Neural cell (in vitro differentiated cells): ENCODE measurements at regions not wholly inside any gene's neighbourhood (a gene's known extent, or its start where the extent isn't known, plus 50 kb on each side); places are given as distances from the start of the nearest gene placed in this dataset.

Experiments used
- H2AFZ ChIP-seq: fragments of 200-600, 300-800 bp; sonication (generic), shearing (Covaris generic); 2 replicates; pipeline ENCODE4 v1.6.0; 2014; ENCODE audit warnings: low read depth, mild to moderate bottlenecking, antibody characterized with exemption, low read length, moderate library complexity
- H3F3A ChIP-seq: fragments of 200-600 bp; shearing (Covaris generic); 2 replicates; pipeline ENCODE4 v1.6.1; 2016; ENCODE audit warnings: mild to moderate bottlenecking, moderate library complexity, mixed read lengths, antibody characterized with exemption, low read length; ENCODE audit not compliant: insufficient read depth, poor library complexity, severe bottlenecking
- H3K27ac ChIP-seq: fragments of 200-600, 300-800 bp; sonication (generic), shearing (Covaris generic); 2 replicates; pipeline ENCODE4 v1.5.1; 2014; ENCODE audit warnings: mild to moderate bottlenecking, low read length, moderate library complexity
- H3K27me3 ChIP-seq: fragments of 300-800, 200-600 bp; sonication (generic), shearing (Covaris generic); 2 replicates; pipeline ENCODE4 v1.6.0; 2014; ENCODE audit warnings: mild to moderate bottlenecking, low read depth, low read length, moderate library complexity; ENCODE audit not compliant: insufficient read depth
- H3K36me3 ChIP-seq: fragments of 300-800, 200-600 bp; sonication (generic), shearing (Covaris generic); 2 replicates; pipeline ENCODE4 v1.5.1; 2014; ENCODE audit warnings: mild to moderate bottlenecking, antibody characterized with exemption, low read length, moderate library complexity; ENCODE audit not compliant: insufficient read depth
- H3K4me2 ChIP-seq: fragments of 300-800, 200-600 bp; sonication (generic), shearing (Covaris generic); 2 replicates; pipeline ENCODE4 v1.6.0; 2014; ENCODE audit warnings: mild to moderate bottlenecking, low read length
- H3K4me3 ChIP-seq: fragments of 300-800, 200-600 bp; sonication (generic), shearing (Covaris generic); 2 replicates; pipeline ENCODE4 v1.5.1; 2014; ENCODE audit warnings: mild to moderate bottlenecking, low read length, moderate library complexity
- H3K79me2 ChIP-seq: fragments of 200-600 bp; shearing (Covaris generic); replicated peaks from 2 replicates; pipeline ENCODE4 v1.6.0; 2014; ENCODE audit warnings: mild to moderate bottlenecking, low read length, moderate library complexity; ENCODE audit not compliant: insufficient read depth
- H3K9ac ChIP-seq: fragments of 300-800, 200-600 bp; sonication (generic), shearing (Covaris generic); 2 replicates; pipeline ENCODE4 v1.6.1; 2016; ENCODE audit warnings: mild to moderate bottlenecking, low read length, mixed read lengths
- H3K9me2 ChIP-seq: fragments of 200-600 bp; shearing (Covaris generic); 2 replicates; pipeline ENCODE4 v1.6.1; 2016; ENCODE audit warnings: mild to moderate bottlenecking, low read length, mixed read lengths; ENCODE audit not compliant: insufficient read depth
- H3K9me3 ChIP-seq: fragments of 200-600, 300-800 bp; sonication (generic), shearing (Covaris generic); 2 replicates; pipeline ENCODE4 v1.6.1; 2016; ENCODE audit warnings: mild to moderate bottlenecking, mixed run types, low read length, moderate library complexity, mixed read lengths
- H4K20me1 ChIP-seq: fragments of 200-600 bp; shearing (Covaris generic); 2 replicates; pipeline ENCODE4 v1.6.1; 2016; ENCODE audit warnings: mild to moderate bottlenecking, mixed run types; ENCODE audit not compliant: insufficient read depth
- EP300 ChIP-seq: fragments of 450-650 bp; conservative IDR thresholded peaks from 2 replicates; pipeline ENCODE4 v1.6.1; 2014; ENCODE audit warnings: antibody characterized with exemption, mild to moderate bottlenecking, moderate library complexity; ENCODE audit not compliant: poor library complexity, severe bottlenecking
- EZH2 ChIP-seq: fragments of 200-600, 300-800 bp; shearing (Covaris generic), sonication (generic); IDR thresholded peaks from 2 replicates; pipeline ENCODE4 v1.6.1; 2014; ENCODE audit warnings: antibody characterized with exemption, low read length, borderline replicate concordance, mild to moderate bottlenecking; ENCODE audit not compliant: insufficient read depth, poor library complexity, severe bottlenecking
- MXI1 ChIP-seq: fragments of 450-650 bp; conservative IDR thresholded peaks from 2 replicates; pipeline ENCODE4 v1.6.1; 2014; ENCODE audit warnings: antibody characterized with exemption, mild to moderate bottlenecking; ENCODE audit not compliant: poor library complexity, severe bottlenecking
- POLR2AphosphoS5 ChIP-seq: IDR thresholded peaks from 2 replicates; pipeline ENCODE4 v1.6.1; 2012
- RAD21 ChIP-seq: fragments of 450-650 bp; conservative IDR thresholded peaks from 2 replicates; pipeline ENCODE4 v1.6.1; 2014; ENCODE audit warnings: antibody characterized with exemption, mild to moderate bottlenecking, moderate library complexity
- SMC3 ChIP-seq: fragments of 450-650 bp; conservative IDR thresholded peaks from 2 replicates; pipeline ENCODE4 v1.6.1; 2014; ENCODE audit warnings: antibody characterized with exemption, mild to moderate bottlenecking, moderate library complexity; ENCODE audit not compliant: poor library complexity
- TAF1 ChIP-seq: IDR thresholded peaks from 2 replicates; pipeline ENCODE4 v1.6.1; 2012; ENCODE audit warnings: low read depth
- TF ChIP-seq, protein P1 (sequence below): fragments of 450-650 bp; IDR thresholded peaks from 2 replicates; pipeline ENCODE4 v1.5.1; 2014; ENCODE audit warnings: antibody characterized with exemption, mild to moderate bottlenecking, moderate library complexity; ENCODE audit not compliant: poor library complexity, severe bottlenecking
- TF ChIP-seq, protein P2 (sequence below): IDR thresholded peaks from 2 replicates; pipeline ENCODE4 v1.6.1; 2012; ENCODE audit warnings: borderline replicate concordance

- no peaks in the 10 kb centered on the region for H3F3A ChIP-seq
- no peaks in the 10 kb centered on the region for H3K36me3 ChIP-seq
- no peak overlapping the region for H3K9ac ChIP-seq
- TF ChIP-seq EZH2 (no peak), RAD21 (no peak), MXI1 (no peak), SMC3 (no peak), TAF1 (no peak), EP300 (no peak), POLR2AphosphoS5 (no peak)
- TF ChIP-seq, protein P1, sequence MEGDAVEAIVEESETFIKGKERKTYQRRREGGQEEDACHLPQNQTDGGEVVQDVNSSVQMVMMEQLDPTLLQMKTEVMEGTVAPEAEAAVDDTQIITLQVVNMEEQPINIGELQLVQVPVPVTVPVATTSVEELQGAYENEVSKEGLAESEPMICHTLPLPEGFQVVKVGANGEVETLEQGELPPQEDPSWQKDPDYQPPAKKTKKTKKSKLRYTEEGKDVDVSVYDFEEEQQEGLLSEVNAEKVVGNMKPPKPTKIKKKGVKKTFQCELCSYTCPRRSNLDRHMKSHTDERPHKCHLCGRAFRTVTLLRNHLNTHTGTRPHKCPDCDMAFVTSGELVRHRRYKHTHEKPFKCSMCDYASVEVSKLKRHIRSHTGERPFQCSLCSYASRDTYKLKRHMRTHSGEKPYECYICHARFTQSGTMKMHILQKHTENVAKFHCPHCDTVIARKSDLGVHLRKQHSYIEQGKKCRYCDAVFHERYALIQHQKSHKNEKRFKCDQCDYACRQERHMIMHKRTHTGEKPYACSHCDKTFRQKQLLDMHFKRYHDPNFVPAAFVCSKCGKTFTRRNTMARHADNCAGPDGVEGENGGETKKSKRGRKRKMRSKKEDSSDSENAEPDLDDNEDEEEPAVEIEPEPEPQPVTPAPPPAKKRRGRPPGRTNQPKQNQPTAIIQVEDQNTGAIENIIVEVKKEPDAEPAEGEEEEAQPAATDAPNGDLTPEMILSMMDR, result no peak
- TF ChIP-seq, protein P2, sequence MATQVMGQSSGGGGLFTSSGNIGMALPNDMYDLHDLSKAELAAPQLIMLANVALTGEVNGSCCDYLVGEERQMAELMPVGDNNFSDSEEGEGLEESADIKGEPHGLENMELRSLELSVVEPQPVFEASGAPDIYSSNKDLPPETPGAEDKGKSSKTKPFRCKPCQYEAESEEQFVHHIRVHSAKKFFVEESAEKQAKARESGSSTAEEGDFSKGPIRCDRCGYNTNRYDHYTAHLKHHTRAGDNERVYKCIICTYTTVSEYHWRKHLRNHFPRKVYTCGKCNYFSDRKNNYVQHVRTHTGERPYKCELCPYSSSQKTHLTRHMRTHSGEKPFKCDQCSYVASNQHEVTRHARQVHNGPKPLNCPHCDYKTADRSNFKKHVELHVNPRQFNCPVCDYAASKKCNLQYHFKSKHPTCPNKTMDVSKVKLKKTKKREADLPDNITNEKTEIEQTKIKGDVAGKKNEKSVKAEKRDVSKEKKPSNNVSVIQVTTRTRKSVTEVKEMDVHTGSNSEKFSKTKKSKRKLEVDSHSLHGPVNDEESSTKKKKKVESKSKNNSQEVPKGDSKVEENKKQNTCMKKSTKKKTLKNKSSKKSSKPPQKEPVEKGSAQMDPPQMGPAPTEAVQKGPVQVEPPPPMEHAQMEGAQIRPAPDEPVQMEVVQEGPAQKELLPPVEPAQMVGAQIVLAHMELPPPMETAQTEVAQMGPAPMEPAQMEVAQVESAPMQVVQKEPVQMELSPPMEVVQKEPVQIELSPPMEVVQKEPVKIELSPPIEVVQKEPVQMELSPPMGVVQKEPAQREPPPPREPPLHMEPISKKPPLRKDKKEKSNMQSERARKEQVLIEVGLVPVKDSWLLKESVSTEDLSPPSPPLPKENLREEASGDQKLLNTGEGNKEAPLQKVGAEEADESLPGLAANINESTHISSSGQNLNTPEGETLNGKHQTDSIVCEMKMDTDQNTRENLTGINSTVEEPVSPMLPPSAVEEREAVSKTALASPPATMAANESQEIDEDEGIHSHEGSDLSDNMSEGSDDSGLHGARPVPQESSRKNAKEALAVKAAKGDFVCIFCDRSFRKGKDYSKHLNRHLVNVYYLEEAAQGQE, result no peak
- H3K4me3 ChIP-seq, result no peak overlapping the region
- H4K20me1 ChIP-seq, result no peaks in the 10 kb centered on the region
- no peaks in the 10 kb centered on the region for H3K9me3 ChIP-seq
- no peak overlapping the region for H3K27ac ChIP-seq
- H3K27me3 ChIP-seq, result no peaks in the 10 kb centered on the region
- no peaks in the 10 kb centered on the region for H3K79me2 ChIP-seq
- H3K4me2 ChIP-seq, result no peak overlapping the region
- H3K9me2 ChIP-seq, result no peaks in the 10 kb centered on the region
- no peak overlapping the region for H2AFZ ChIP-seq
Observed at GRCh38 chr2:65934992-65935629, 499.8 kb upstream of the MEIS1 start.

DNA sequence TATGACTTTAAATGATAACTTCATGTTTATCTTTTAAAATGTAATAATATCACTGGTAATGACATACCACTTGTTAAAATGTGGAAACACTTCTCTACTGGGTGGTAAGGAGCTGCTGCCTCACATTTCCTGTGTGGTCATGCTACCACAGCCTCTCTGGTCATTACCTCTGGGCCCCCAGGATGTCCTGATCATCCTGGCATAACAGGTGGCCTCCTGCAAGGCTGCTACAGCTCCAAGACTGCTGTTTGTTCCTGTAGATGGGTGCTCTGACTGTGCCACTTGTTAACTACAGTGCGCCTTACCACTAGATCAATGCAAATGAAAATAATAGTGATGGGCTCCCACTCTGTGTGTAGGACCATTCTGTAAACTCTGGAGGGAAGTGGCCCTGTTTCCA, 500.2 kb upstream of the SPRED2 start:
- H3K36me3 ChIP-seq, result no peaks in the 10 kb centered on the region
- H3K9me2 ChIP-seq, result no peaks in the 10 kb centered on the region
- H3K9ac ChIP-seq, result no peak overlapping the region
- no peak overlapping the region for H2AFZ ChIP-seq
- H3F3A ChIP-seq, result no peaks in the 10 kb centered on the region
- no peak overlapping the region for H3K27ac ChIP-seq
- no peaks in the 10 kb centered on the region for H3K9me3 ChIP-seq
- no peaks in the 10 kb centered on the region for H4K20me1 ChIP-seq
- no peak overlapping the region for H3K4me2 ChIP-seq
- H3K27me3 ChIP-seq, result no peaks in the 10 kb centered on the region
- H3K79me2 ChIP-seq, result no peaks in the 10 kb centered on the region
- no peak for TF ChIP-seq RAD21
- no peak for TF ChIP-seq EP300
- no peak for TF ChIP-seq TAF1
- TF ChIP-seq POLR2AphosphoS5, result no peak
- TF ChIP-seq, protein P2, result no peak
- no peak for TF ChIP-seq SMC3
- no peak for TF ChIP-seq MXI1
- TF ChIP-seq, protein P1, result no peak
- no peak overlapping the region for H3K4me3 ChIP-seq
